Activated CD8-positive, alpha-beta memory T cell treated with anti-CD3 and anti-CD28 coated beads, Interleukin-2, amount 50 U/mL, for 1 hour (primary cell): ENCODE measurements at regions not wholly inside any gene's neighbourhood (a gene's known extent, or its start where the extent isn't known, plus 50 kb on each side); places are given as distances from the start of the nearest gene placed in this dataset.

Source experiments
- DNase-seq: peaks from one replicate; pipeline ENCODE4 v3.0.0-alpha.2; 2020; ENCODE audit errors: extremely low read depth

- DNase-seq: no peak
Measured at GRCh38 chr6:15038013-15038791, 207.7 kb upstream of the JARID2 start.

- no peak for DNase-seq
Measured at GRCh38 chr6:15039136-15039535, 206.7 kb upstream of the JARID2 start.

GRCh38 chr6:15042938-15043337 lies 202.9 kb upstream of the JARID2 start:
- DNase-seq: no peak

GRCh38 chr6:15044146-15044882 lies 201.6 kb upstream of the JARID2 start:
- no peak for DNase-seq

GRCh38 chr6:15044948-15045347 lies 200.9 kb upstream of the JARID2 start:
- DNase-seq: no peak

- DNase-seq: no peak
Measured at GRCh38 chr6:15046751-15047150, 199.1 kb upstream of the JARID2 start.

- no peak for DNase-seq
Measured at GRCh38 chr6:15048367-15048766, 197.5 kb upstream of the JARID2 start.

GRCh38 chr6:15058200-15059061 lies 187.4 kb upstream of the JARID2 start:
- no peak for DNase-seq

- DNase-seq: no peak
Measured at GRCh38 chr6:15061180-15061641, 184.7 kb upstream of the JARID2 start.

GRCh38 chr6:15061908-15062515 lies 183.9 kb upstream of the JARID2 start:
- no peak for DNase-seq

GRCh38 chr6:15062516-15063252 lies 183.2 kb upstream of the JARID2 start:
- DNase-seq: no peak

GRCh38 chr6:15063253-15063853 lies 182.5 kb upstream of the JARID2 start:
- no peak for DNase-seq

- DNase-seq: no peak
Measured at GRCh38 chr6:15065261-15065989, 180.4 kb upstream of the JARID2 start.

GRCh38 chr6:15066089-15066758 lies 179.6 kb upstream of the JARID2 start:
- no peak for DNase-seq

GRCh38 chr6:15073344-15073789 lies 172.5 kb upstream of the JARID2 start:
- DNase-seq: no peak

- no peak for DNase-seq
Measured at GRCh38 chr6:15073883-15074465, 171.9 kb upstream of the JARID2 start.

GRCh38 chr6:15074806-15075205 lies 171.1 kb upstream of the JARID2 start:
- DNase-seq: no peak

- DNase-seq: no peak
Measured at GRCh38 chr6:15076565-15076964, 169.3 kb upstream of the JARID2 start.

GRCh38 chr6:15077006-15077405 lies 168.9 kb upstream of the JARID2 start:
- DNase-seq: no peak
